Activated naive CD8-positive, alpha-beta T cell treated with anti-CD3 and anti-CD28 coated beads, Interleukin-2, amount 50 U/mL, for 24 hours (primary cell): ENCODE measurements at regions not wholly inside any gene's neighbourhood (a gene's known extent, or its start where the extent isn't known, plus 50 kb on each side); places are given as distances from the start of the nearest gene placed in this dataset.

Experiments used
- ATAC-seq: fragments of 150-1000 bp; cut with Tn5 transposase; one replicate; pipeline ENCODE4 v1.10.0; 2021
- DNase-seq: peaks from one replicate; pipeline ENCODE4 v3.0.0; 2021
- H3K27ac Mint-ChIP-seq: one replicate; pipeline ENCODE4 v1.8.0; 2021; ENCODE audit warnings: mild to moderate bottlenecking, mixed read lengths
- H3K27me3 Mint-ChIP-seq: one replicate; pipeline ENCODE4 v1.8.0; 2021; ENCODE audit warnings: mixed read lengths
- H3K36me3 Mint-ChIP-seq: one replicate; pipeline ENCODE4 v1.8.0; 2021; ENCODE audit warnings: low read depth, mixed read lengths
- H3K4me1 Mint-ChIP-seq: one replicate; pipeline ENCODE4 v1.8.0; 2021; ENCODE audit warnings: mixed read lengths
- H3K4me3 Mint-ChIP-seq: one replicate; pipeline ENCODE4 v1.8.0; 2021; ENCODE audit warnings: mild to moderate bottlenecking, moderate library complexity, mixed read lengths
- H3K9me3 Mint-ChIP-seq: one replicate; pipeline ENCODE4 v1.8.0; 2021; ENCODE audit warnings: mixed read lengths

- no peak for DNase-seq
Observed at GRCh38 chr3:118578559-118578958, 456.1 kb downstream of the IGSF11 start.

GRCh38 chr3:118587037-118587741 is 447.5 kb downstream of the IGSF11 start:
- Mint-ChIP-seq H3K27ac (no peak overlapping the region), H3K4me1 (no peaks in the 10 kb centered on the region), H3K4me3 (no peak overlapping the region), H3K27me3 (peaks cover 2% of the 10 kb centered on the region), H3K9me3 (peaks cover 11% of the 10 kb centered on the region), H3K36me3 (no peaks in the 10 kb centered on the region)
- DNase-seq (no peak), ATAC-seq (no peak)

More at GRCh38 chr3:118578559-118578958, 456.1 kb downstream of the IGSF11 start:
- H3K36me3 Mint-ChIP-seq: no peaks in the 10 kb centered on the region
- H3K27ac Mint-ChIP-seq: no peak overlapping the region
- H3K4me3 Mint-ChIP-seq: no peak overlapping the region
- H3K9me3 Mint-ChIP-seq: peaks cover 4% of the 10 kb centered on the region
- H3K4me1 Mint-ChIP-seq: no peaks in the 10 kb centered on the region
- no peak for ATAC-seq
- H3K27me3 Mint-ChIP-seq: no peaks in the 10 kb centered on the region

- no peak overlapping the region for H3K4me3 Mint-ChIP-seq
- H3K36me3 Mint-ChIP-seq: no peaks in the 10 kb centered on the region
- H3K27me3 Mint-ChIP-seq: peaks cover 2% of the 10 kb centered on the region
- no peak overlapping the region for H3K27ac Mint-ChIP-seq
- no peak for ATAC-seq
- H3K9me3 Mint-ChIP-seq: peaks cover 11% of the 10 kb centered on the region
- H3K4me1 Mint-ChIP-seq: no peaks in the 10 kb centered on the region
- no peak for DNase-seq
Observed at GRCh38 chr3:118587847-118588246, 446.8 kb downstream of the IGSF11 start.

GRCh38 chr3:118593277-118593670 is 441.4 kb downstream of the IGSF11 start:
- Mint-ChIP-seq H3K4me3 (no peak overlapping the region), H3K36me3 (no peaks in the 10 kb centered on the region), H3K27ac (no peak overlapping the region), H3K27me3 (peaks cover 4% of the 10 kb centered on the region), H3K4me1 (no peaks in the 10 kb centered on the region), H3K9me3 (peaks cover 17% of the 10 kb centered on the region)
- DNase-seq (no peak), ATAC-seq (no peak)

- Mint-ChIP-seq H3K4me3 (no peak overlapping the region), H3K4me1 (no peaks in the 10 kb centered on the region)
Observed at GRCh38 chr3:118597184-118597583, 437.5 kb downstream of the IGSF11 start.

GRCh38 chr3:118607915-118608820 is 426.5 kb downstream of the IGSF11 start:
- Mint-ChIP-seq H3K36me3 (no peaks in the 10 kb centered on the region), H3K27ac (no peak overlapping the region), H3K4me1 (no peaks in the 10 kb centered on the region), H3K4me3 (no peak overlapping the region), H3K27me3 (no peaks in the 10 kb centered on the region), H3K9me3 (peaks cover 9% of the 10 kb centered on the region)
- no peak for ATAC-seq
- no peak for DNase-seq

More at GRCh38 chr3:118597184-118597583, 437.5 kb downstream of the IGSF11 start:
- DNase-seq (no peak), ATAC-seq (no peak)
- H3K27ac Mint-ChIP-seq: no peak overlapping the region
- H3K9me3 Mint-ChIP-seq: peaks cover 8% of the 10 kb centered on the region
- H3K36me3 Mint-ChIP-seq: no peaks in the 10 kb centered on the region
- H3K27me3 Mint-ChIP-seq: peaks cover 2% of the 10 kb centered on the region

- no peak for DNase-seq
- Mint-ChIP-seq H3K27ac (no peak overlapping the region), H3K4me1 (no peaks in the 10 kb centered on the region), H3K4me3 (no peak overlapping the region), H3K9me3 (no peaks in the 10 kb centered on the region), H3K36me3 (no peaks in the 10 kb centered on the region), H3K27me3 (no peaks in the 10 kb centered on the region)
- no peak for ATAC-seq
Observed at GRCh38 chr3:118618247-118619040, 416.2 kb downstream of the IGSF11 start.

GRCh38 chr3:118626453-118626852 is 408.2 kb downstream of the IGSF11 start:
- ATAC-seq (no peak), DNase-seq (no peak)
- Mint-ChIP-seq H3K4me1 (no peaks in the 10 kb centered on the region), H3K4me3 (no peak overlapping the region), H3K9me3 (no peaks in the 10 kb centered on the region), H3K27ac (no peak overlapping the region), H3K27me3 (peaks cover 2% of the 10 kb centered on the region), H3K36me3 (no peaks in the 10 kb centered on the region)

- Mint-ChIP-seq H3K36me3 (no peaks in the 10 kb centered on the region), H3K27me3 (peaks cover 2% of the 10 kb centered on the region), H3K9me3 (no peaks in the 10 kb centered on the region), H3K27ac (no peak overlapping the region), H3K4me1 (no peaks in the 10 kb centered on the region), H3K4me3 (no peak overlapping the region)
- DNase-seq (peak; percentile 26), ATAC-seq (peak; percentile 24)
Observed at GRCh38 chr3:118628704-118629341, 405.8 kb downstream of the IGSF11 start.

GRCh38 chr3:118629821-118630220 is 404.8 kb downstream of the IGSF11 start:
- Mint-ChIP-seq H3K9me3 (no peaks in the 10 kb centered on the region), H3K4me3 (no peak overlapping the region), H3K36me3 (no peaks in the 10 kb centered on the region), H3K27ac (no peak overlapping the region), H3K27me3 (peaks cover 2% of the 10 kb centered on the region), H3K4me1 (no peaks in the 10 kb centered on the region)
- DNase-seq (no peak), ATAC-seq (no peak)

- Mint-ChIP-seq H3K9me3 (peaks cover 4% of the 10 kb centered on the region), H3K27ac (no peak overlapping the region), H3K27me3 (peaks cover 6% of the 10 kb centered on the region), H3K36me3 (no peaks in the 10 kb centered on the region), H3K4me1 (no peaks in the 10 kb centered on the region), H3K4me3 (no peak overlapping the region)
- ATAC-seq (no peak), DNase-seq (no peak)
Observed at GRCh38 chr3:118635711-118636110, 398.9 kb downstream of the IGSF11 start.

GRCh38 chr3:118636841-118637240 is 397.8 kb downstream of the IGSF11 start:
- H3K36me3 Mint-ChIP-seq: no peaks in the 10 kb centered on the region
- H3K27ac Mint-ChIP-seq: no peak overlapping the region
- H3K4me1 Mint-ChIP-seq: no peaks in the 10 kb centered on the region
- DNase-seq (no peak), ATAC-seq (no peak)
- H3K4me3 Mint-ChIP-seq: no peak overlapping the region
- H3K27me3 Mint-ChIP-seq: peaks cover 6% of the 10 kb centered on the region
- peaks cover 4% of the 10 kb centered on the region for H3K9me3 Mint-ChIP-seq

- no peak for DNase-seq
- no peak overlapping the region for H3K27ac Mint-ChIP-seq
- H3K36me3 Mint-ChIP-seq: no peaks in the 10 kb centered on the region
- peaks cover 6% of the 10 kb centered on the region for H3K27me3 Mint-ChIP-seq
- ATAC-seq: no peak
- H3K4me3 Mint-ChIP-seq: no peak overlapping the region
- H3K9me3 Mint-ChIP-seq: peaks cover 4% of the 10 kb centered on the region
- H3K4me1 Mint-ChIP-seq: no peaks in the 10 kb centered on the region
Observed at GRCh38 chr3:118637846-118638245, 396.8 kb downstream of the IGSF11 start.

- ATAC-seq: no peak
- no peak overlapping the region for H3K27ac Mint-ChIP-seq
- H3K9me3 Mint-ChIP-seq: no peaks in the 10 kb centered on the region
Observed at GRCh38 chr3:118641608-118642007, 393.0 kb downstream of the IGSF11 start.

More at GRCh38 chr3:118641608-118642007, 393.0 kb downstream of the IGSF11 start:
- no peak for DNase-seq
- Mint-ChIP-seq H3K4me1 (no peaks in the 10 kb centered on the region), H3K4me3 (no peak overlapping the region), H3K27me3 (peaks cover 4% of the 10 kb centered on the region), H3K36me3 (no peaks in the 10 kb centered on the region)
